ENCODE measurements at regions not wholly inside any gene's neighbourhood (a gene's known extent, or its start where the extent isn't known, plus 50 kb on each side); places are given as distances from the start of the nearest gene placed in this dataset.

DNA sequence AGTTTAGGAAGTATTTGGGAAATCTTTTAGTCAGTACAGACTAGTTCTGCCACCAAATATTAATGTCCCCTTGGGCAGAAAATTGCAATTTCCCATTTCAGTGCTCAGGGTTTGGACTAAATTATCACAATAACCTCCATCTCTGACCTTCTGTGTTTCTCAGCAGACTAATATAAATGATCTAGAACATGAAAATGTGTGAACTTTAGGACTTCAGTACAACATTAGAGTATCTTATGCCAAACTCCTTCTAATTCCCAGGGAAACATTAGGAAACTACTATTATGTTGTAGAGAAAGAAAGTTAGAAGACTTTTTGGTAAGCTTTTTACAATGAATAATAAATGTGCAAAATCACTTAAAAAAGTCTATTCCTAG lies 1087.6 kb upstream of the CITED2 start (continued):
- TF ChIP-seq, protein P1, sequence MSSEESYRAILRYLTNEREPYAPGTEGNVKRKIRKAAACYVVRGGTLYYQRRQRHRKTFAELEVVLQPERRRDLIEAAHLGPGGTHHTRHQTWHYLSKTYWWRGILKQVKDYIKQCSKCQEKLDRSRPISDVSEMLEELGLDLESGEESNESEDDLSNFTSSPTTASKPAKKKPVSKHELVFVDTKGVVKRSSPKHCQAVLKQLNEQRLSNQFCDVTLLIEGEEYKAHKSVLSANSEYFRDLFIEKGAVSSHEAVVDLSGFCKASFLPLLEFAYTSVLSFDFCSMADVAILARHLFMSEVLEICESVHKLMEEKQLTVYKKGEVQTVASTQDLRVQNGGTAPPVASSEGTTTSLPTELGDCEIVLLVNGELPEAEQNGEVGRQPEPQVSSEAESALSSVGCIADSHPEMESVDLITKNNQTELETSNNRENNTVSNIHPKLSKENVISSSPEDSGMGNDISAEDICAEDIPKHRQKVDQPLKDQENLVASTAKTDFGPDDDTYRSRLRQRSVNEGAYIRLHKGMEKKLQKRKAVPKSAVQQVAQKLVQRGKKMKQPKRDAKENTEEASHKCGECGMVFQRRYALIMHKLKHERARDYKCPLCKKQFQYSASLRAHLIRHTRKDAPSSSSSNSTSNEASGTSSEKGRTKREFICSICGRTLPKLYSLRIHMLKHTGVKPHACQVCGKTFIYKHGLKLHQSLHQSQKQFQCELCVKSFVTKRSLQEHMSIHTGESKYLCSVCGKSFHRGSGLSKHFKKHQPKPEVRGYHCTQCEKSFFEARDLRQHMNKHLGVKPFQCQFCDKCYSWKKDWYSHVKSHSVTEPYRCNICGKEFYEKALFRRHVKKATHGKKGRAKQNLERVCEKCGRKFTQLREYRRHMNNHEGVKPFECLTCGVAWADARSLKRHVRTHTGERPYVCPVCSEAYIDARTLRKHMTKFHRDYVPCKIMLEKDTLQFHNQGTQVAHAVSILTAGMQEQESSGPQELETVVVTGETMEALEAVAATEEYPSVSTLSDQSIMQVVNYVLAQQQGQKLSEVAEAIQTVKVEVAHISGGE (CRISPR knock-in tag; IDR thresholded peaks at IDR 0.05), result no peak
- TF ChIP-seq ARHGAP35 (IDR thresholded peaks at IDR 0.05; ENCODE audit: partially characterized antibody), result no peak
- TF ChIP-seq, protein P2, sequence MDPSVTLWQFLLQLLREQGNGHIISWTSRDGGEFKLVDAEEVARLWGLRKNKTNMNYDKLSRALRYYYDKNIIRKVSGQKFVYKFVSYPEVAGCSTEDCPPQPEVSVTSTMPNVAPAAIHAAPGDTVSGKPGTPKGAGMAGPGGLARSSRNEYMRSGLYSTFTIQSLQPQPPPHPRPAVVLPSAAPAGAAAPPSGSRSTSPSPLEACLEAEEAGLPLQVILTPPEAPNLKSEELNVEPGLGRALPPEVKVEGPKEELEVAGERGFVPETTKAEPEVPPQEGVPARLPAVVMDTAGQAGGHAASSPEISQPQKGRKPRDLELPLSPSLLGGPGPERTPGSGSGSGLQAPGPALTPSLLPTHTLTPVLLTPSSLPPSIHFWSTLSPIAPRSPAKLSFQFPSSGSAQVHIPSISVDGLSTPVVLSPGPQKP (CRISPR knock-in tag; IDR thresholded peaks at IDR 0.05), result no peak

DNA sequence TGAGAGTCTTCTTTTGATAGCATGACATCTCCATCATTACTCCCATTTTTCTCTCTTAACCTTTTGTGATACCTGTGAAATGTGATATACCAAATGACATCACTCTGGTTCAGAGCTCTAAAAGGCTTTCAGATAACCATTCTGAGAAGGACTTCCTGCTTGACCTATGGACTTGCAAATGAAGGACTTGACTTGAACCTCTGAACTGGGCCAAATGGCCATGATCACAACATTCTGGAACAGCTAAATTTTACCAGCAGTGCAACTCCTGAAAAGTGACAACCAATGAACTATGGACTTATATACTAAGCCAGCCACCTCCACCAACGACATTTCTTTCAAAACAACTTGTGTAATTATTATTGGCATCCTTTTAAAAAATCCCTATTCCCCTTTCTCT lies 1085.8 kb upstream of the CITED2 start:
- CTCF ChIA-PET (ENCODE audit: low intra/inter-chr PET ratio), result no interaction called here

More for the DNA sequence above, 1085.8 kb upstream of the CITED2 start:
- no TSS peak for BruUV-seq (replicated peaks)
- TF ChIP-seq ZC3H11A (IDR thresholded peaks at IDR 0.05; ENCODE audit: low read depth, low read length) (no peak), ZNF589 (CRISPR knock-in tag; IDR thresholded peaks at IDR 0.05; ENCODE audit: low read depth) (no peak), SIX5 (IDR thresholded peaks at IDR 0.05; ENCODE audit: borderline replicate concordance in 1 of 2, insufficient read depth in 1 of 2, low read depth in 1 of 2, low read length in 2 of 2) (no peak), ZNF583 (CRISPR knock-in tag; IDR thresholded peaks at IDR 0.05) (no peak)
- TF ChIP-seq, protein P3, sequence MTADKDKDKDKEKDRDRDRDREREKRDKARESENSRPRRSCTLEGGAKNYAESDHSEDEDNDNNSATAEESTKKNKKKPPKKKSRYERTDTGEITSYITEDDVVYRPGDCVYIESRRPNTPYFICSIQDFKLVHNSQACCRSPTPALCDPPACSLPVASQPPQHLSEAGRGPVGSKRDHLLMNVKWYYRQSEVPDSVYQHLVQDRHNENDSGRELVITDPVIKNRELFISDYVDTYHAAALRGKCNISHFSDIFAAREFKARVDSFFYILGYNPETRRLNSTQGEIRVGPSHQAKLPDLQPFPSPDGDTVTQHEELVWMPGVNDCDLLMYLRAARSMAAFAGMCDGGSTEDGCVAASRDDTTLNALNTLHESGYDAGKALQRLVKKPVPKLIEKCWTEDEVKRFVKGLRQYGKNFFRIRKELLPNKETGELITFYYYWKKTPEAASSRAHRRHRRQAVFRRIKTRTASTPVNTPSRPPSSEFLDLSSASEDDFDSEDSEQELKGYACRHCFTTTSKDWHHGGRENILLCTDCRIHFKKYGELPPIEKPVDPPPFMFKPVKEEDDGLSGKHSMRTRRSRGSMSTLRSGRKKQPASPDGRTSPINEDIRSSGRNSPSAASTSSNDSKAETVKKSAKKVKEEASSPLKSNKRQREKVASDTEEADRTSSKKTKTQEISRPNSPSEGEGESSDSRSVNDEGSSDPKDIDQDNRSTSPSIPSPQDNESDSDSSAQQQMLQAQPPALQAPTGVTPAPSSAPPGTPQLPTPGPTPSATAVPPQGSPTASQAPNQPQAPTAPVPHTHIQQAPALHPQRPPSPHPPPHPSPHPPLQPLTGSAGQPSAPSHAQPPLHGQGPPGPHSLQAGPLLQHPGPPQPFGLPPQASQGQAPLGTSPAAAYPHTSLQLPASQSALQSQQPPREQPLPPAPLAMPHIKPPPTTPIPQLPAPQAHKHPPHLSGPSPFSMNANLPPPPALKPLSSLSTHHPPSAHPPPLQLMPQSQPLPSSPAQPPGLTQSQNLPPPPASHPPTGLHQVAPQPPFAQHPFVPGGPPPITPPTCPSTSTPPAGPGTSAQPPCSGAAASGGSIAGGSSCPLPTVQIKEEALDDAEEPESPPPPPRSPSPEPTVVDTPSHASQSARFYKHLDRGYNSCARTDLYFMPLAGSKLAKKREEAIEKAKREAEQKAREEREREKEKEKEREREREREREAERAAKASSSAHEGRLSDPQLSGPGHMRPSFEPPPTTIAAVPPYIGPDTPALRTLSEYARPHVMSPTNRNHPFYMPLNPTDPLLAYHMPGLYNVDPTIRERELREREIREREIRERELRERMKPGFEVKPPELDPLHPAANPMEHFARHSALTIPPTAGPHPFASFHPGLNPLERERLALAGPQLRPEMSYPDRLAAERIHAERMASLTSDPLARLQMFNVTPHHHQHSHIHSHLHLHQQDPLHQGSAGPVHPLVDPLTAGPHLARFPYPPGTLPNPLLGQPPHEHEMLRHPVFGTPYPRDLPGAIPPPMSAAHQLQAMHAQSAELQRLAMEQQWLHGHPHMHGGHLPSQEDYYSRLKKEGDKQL (CRISPR knock-in tag; IDR thresholded peaks at IDR 0.05; ENCODE audit: borderline replicate concordance), result no peak
- TF ChIP-seq, protein P4, sequence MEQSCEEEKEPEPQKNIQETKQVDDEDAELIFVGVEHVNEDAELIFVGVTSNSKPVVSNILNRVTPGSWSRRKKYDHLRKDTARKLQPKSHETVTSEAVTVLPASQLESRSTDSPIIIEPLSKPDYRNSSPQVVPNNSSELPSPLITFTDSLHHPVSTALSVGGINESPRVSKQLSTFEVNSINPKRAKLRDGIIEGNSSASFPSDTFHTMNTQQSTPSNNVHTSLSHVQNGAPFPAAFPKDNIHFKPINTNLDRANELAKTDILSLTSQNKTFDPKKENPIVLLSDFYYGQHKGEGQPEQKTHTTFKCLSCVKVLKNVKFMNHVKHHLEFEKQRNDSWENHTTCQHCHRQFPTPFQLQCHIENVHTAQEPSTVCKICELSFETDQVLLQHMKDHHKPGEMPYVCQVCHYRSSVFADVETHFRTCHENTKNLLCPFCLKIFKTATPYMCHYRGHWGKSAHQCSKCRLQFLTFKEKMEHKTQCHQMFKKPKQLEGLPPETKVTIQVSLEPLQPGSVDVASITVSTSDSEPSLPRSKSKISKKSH (CRISPR knock-in tag; IDR thresholded peaks at IDR 0.05), result no peak
- Histone ChIP-seq H3K27ac (ENCODE audit: extremely low read depth, low read depth, low read length) (no peak overlapping the region), H3K9me3 (replicated peaks; ENCODE audit: control insufficient read depth, insufficient read depth, low read depth, low read length) (no peaks in the 10 kb centered on the region), H3K9me1 (ENCODE audit: control insufficient read depth, insufficient read depth, low read length) (no peaks in the 10 kb centered on the region), H3K9ac (ENCODE audit: insufficient read depth in 1 of 2, low read depth in 2 of 2, low read length in 2 of 2) (no peak overlapping the region), H3K4me3 (no peak overlapping the region), H2AFZ (ENCODE audit: low read depth, low read length) (no peak overlapping the region), H4K20me1 (replicated peaks; ENCODE audit: control insufficient read depth, insufficient read depth, low read length) (no peaks in the 10 kb centered on the region), H3K27me3 (ENCODE audit: control insufficient read depth in 2 of 2, insufficient read depth in 2 of 2, low read length in 2 of 2) (no peaks in the 10 kb centered on the region), H3K79me2 (ENCODE audit: control insufficient read depth, insufficient read depth, low read length) (no peaks in the 10 kb centered on the region), H3K36me3 (ENCODE audit: control insufficient read depth, insufficient read depth, low read length) (no peaks in the 10 kb centered on the region), H3K4me1 (replicated peaks in 1 of 2; ENCODE audit: control insufficient read depth in 2 of 2, insufficient read depth in 2 of 2, low read length in 2 of 2) (no peaks in the 10 kb centered on the region), H3K4me2 (ENCODE audit: insufficient read depth, low read length) (no peak overlapping the region)
- FAIRE-seq (no peak), ATAC-seq (no peak), DNase-seq (ENCODE audit: extremely low read depth in 1 of 4, low spot score in 3 of 4) (no peak)
- in situ Hi-C loops (cut with MboI), result no loop called here
- intact Hi-C loops (cut with micrococcal nuclease), result no loop called here
- POLR2A ChIA-PET, result no interaction called here
- 5% methylated on average over 1 of the region's 1 CpG for WGBS (ENCODE audit: insufficient coverage, low coverage, missing lambda C conversion rate)

All from K562 (cell line).